Fibroblast of lung (primary cell): ENCODE measurements at regions not wholly inside any gene's neighbourhood (a gene's known extent, or its start where the extent isn't known, plus 50 kb on each side); places are given as distances from the start of the nearest gene placed in this dataset.

ENCODE experiments used
- EZH2 ChIP-seq: IDR thresholded peaks from 2 replicates; pipeline ENCODE4 v1.5.1; 2012; ENCODE audit warnings: low read length, control low read depth, mild to moderate bottlenecking; ENCODE audit errors: missing control alignments
- TF ChIP-seq, protein P1 (sequence below), 2 donors: IDR thresholded peaks in 1 of 2; conservative IDR thresholded peaks in 1 of 2; 1 replicate in 1 of 2; 2 replicates in 1 of 2; pipeline ENCODE4 v1.5.1; 2011 to 2012; ENCODE audit warnings: low read length in 2 of 2, control low read depth in 1 of 2, inconsistent platforms in 1 of 2, low read depth in 1 of 2, mild to moderate bottlenecking in 1 of 2

DNA sequence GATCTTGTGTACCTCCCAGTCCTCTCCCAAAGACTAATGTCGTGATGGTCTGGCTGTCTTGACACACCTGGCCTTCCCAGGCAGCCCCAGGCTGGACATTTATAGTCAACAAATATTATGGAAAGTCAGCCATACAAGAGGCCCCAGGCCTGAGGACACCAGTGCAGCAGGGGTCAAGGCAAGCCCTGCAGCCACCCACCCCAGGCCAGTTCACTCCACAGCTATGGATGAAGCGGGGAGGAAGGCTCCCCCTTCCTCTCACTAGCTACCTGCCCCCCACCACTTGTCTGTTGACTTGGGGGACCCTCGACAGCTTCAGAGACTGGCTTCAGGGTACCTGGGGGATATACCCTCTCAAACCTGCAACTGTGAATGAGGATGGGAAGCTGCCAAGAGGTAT is 132.1 kb downstream of the MRPL14 start:
- TF ChIP-seq, protein P1, sequence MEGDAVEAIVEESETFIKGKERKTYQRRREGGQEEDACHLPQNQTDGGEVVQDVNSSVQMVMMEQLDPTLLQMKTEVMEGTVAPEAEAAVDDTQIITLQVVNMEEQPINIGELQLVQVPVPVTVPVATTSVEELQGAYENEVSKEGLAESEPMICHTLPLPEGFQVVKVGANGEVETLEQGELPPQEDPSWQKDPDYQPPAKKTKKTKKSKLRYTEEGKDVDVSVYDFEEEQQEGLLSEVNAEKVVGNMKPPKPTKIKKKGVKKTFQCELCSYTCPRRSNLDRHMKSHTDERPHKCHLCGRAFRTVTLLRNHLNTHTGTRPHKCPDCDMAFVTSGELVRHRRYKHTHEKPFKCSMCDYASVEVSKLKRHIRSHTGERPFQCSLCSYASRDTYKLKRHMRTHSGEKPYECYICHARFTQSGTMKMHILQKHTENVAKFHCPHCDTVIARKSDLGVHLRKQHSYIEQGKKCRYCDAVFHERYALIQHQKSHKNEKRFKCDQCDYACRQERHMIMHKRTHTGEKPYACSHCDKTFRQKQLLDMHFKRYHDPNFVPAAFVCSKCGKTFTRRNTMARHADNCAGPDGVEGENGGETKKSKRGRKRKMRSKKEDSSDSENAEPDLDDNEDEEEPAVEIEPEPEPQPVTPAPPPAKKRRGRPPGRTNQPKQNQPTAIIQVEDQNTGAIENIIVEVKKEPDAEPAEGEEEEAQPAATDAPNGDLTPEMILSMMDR (conservative IDR thresholded peaks at IDR 0.05 in 1 of 2, IDR thresholded peaks at IDR 0.05 in 1 of 2; ENCODE audit: low read depth in 1 of 2, low read length in 2 of 2) = no peak
- TF ChIP-seq EZH2 = no peak
